Keratinocyte (primary cell): ENCODE measurements at regions not wholly inside any gene's neighbourhood (a gene's known extent, or its start where the extent isn't known, plus 50 kb on each side); places are given as distances from the start of the nearest gene placed in this dataset.

Experiments
- DNase-seq: peaks from one replicate; pipeline ENCODE4 v3.0.0-alpha.2; 2011; ENCODE audit warnings: low read depth, missing footprints, low spot score
- FAIRE-seq: peaks from 2 replicates; lab custom pipeline; 2011; peaks lifted over from hg19 to GRCh38; lab: Jason Lieb, UNC
- H2AFZ ChIP-seq: 2 replicates; pipeline ENCODE4 v1.6.0; 2012; ENCODE audit warnings: low read length, control low read depth, inconsistent platforms; ENCODE audit not compliant: control insufficient read depth
- H3K27ac ChIP-seq: 2 replicates; pipeline ENCODE4 v1.5.1; 2011; ENCODE audit warnings: low read length; ENCODE audit not compliant: control insufficient read depth, insufficient read depth
- H3K27me3 ChIP-seq: 3 replicates; pipeline ENCODE4 v1.6.0; 2011; ENCODE audit warnings: low read length; ENCODE audit not compliant: control insufficient read depth, insufficient read depth; ENCODE audit errors: extremely low read depth
- H3K36me3 ChIP-seq, 2 experiments: 2 replicates in 1 of 2; 3 replicates in 1 of 2; pipeline ENCODE4 v1.5.1; 2011; ENCODE audit warnings: low read length in 2 of 2, mild to moderate bottlenecking in 1 of 2; ENCODE audit not compliant: control insufficient read depth in 2 of 2, insufficient read depth in 2 of 2; ENCODE audit errors: extremely low read depth in 1 of 2
- H3K4me1 ChIP-seq: 3 replicates; pipeline ENCODE4 v1.5.1; 2011; ENCODE audit warnings: low read length; ENCODE audit not compliant: control insufficient read depth, insufficient read depth; ENCODE audit errors: extremely low read depth
- H3K4me2 ChIP-seq: 3 replicates; pipeline ENCODE4 v1.6.0; 2011; ENCODE audit warnings: low read depth, low read length; ENCODE audit not compliant: control insufficient read depth, insufficient read depth; ENCODE audit errors: extremely low read depth
- H3K4me3 ChIP-seq, 3 experiments: fragments of 200-600 bp in 1 of 3; sonication (generic) in 1 of 3; 2 replicates in 2 of 3; 3 replicates in 1 of 3; pipeline ENCODE4 v1.5.1; 2011 to 2016; ENCODE audit warnings: low read length in 3 of 3, mild to moderate bottlenecking in 3 of 3, control low read depth in 2 of 3, inconsistent platforms in 1 of 3, low read depth in 1 of 3, mixed read lengths in 1 of 3, mixed run types in 1 of 3, moderate library complexity in 1 of 3; ENCODE audit not compliant: control insufficient read depth in 2 of 3, insufficient read depth in 2 of 3; ENCODE audit errors: extremely low read depth in 1 of 3
- H3K79me2 ChIP-seq: 2 replicates; pipeline ENCODE4 v1.6.0; 2012; ENCODE audit warnings: low read length; ENCODE audit not compliant: control insufficient read depth, insufficient read depth
- H3K9ac ChIP-seq: 3 replicates; pipeline ENCODE4 v1.6.0; 2011; ENCODE audit warnings: low read length; ENCODE audit not compliant: control insufficient read depth, insufficient read depth; ENCODE audit errors: extremely low read depth
- H3K9me1 ChIP-seq: 3 replicates; pipeline ENCODE4 v1.6.0; 2011; ENCODE audit warnings: low read length; ENCODE audit not compliant: control insufficient read depth, insufficient read depth; ENCODE audit errors: extremely low read depth
- H3K9me3 ChIP-seq: 2 replicates; pipeline ENCODE4 v1.5.1; 2012; ENCODE audit warnings: low read depth, low read length; ENCODE audit not compliant: control insufficient read depth
- H4K20me1 ChIP-seq: 3 replicates; pipeline ENCODE4 v1.6.0; 2011; ENCODE audit warnings: low read length; ENCODE audit not compliant: control insufficient read depth, insufficient read depth; ENCODE audit errors: extremely low read depth
- CTCF ChIP-seq, 3 experiments: IDR thresholded peaks in 1 of 3; conservative IDR thresholded peaks in 1 of 3; optimal IDR thresholded peaks in 1 of 3; 2 replicates in 2 of 3; 3 replicates in 1 of 3; pipeline versions ENCODE3 to v1.5.1; 2011; ENCODE audit warnings: low read length in 3 of 3, mild to moderate bottlenecking in 3 of 3, moderate library complexity in 2 of 3, control low read depth in 1 of 3, inconsistent platforms in 1 of 3; ENCODE audit not compliant: insufficient read depth in 2 of 3; ENCODE audit errors: extremely low read depth in 1 of 3
- EZH2 ChIP-seq: IDR thresholded peaks from one replicate; pipeline ENCODE4 v1.6.1; 2012; ENCODE audit warnings: inconsistent platforms, mild to moderate bottlenecking, low read length, moderate library complexity
- dilution Hi-C: fragments of 300-500 bp; cut with MboI; formaldehyde crosslinking; loops from one replicate; pipeline ENCODE4 v1.7.0; 2020; ENCODE audit warnings: low sequenced_read_pairs; ENCODE audit not compliant: extremely low pct_ligation_motif_present

- Histone ChIP-seq H3K4me3 (no peak overlapping the region), H3K27ac (no peak overlapping the region), H3K4me2 (peak overlapping the region; percentile 24), H3K9me1 (no peaks in the 10 kb centered on the region), H2AFZ (no peak overlapping the region), H3K79me2 (no peaks in the 10 kb centered on the region), H3K27me3 (no peaks in the 10 kb centered on the region), H3K9me3 (no peaks in the 10 kb centered on the region), H3K36me3 (no peaks in the 10 kb centered on the region), H3K9ac (no peak overlapping the region), H4K20me1 (no peaks in the 10 kb centered on the region), H3K4me1 (peaks cover 13% of the 10 kb centered on the region)
- FAIRE-seq (peak; percentile 83), DNase-seq (no peak)
- TF ChIP-seq EZH2 (no peak), CTCF (optimal IDR thresholded peaks at IDR 0.05 in 1 of 3, IDR thresholded peaks at IDR 0.05 in 1 of 3, conservative IDR thresholded peaks at IDR 0.05 in 1 of 3; ENCODE audit: extremely low read depth in 1 of 3, insufficient read depth in 2 of 3, low read length in 3 of 3) (no peak)
- dilution Hi-C loops = no loop called here
Measured at GRCh38 chr21:35521852-35522505, 472.9 kb upstream of the RUNX1 start.

- Histone ChIP-seq H3K36me3 (no peaks in the 10 kb centered on the region), H3K79me2 (no peaks in the 10 kb centered on the region), H3K4me3 (no peak overlapping the region), H3K9me1 (no peaks in the 10 kb centered on the region), H3K27me3 (no peaks in the 10 kb centered on the region), H3K4me1 (peaks cover 13% of the 10 kb centered on the region), H3K9me3 (no peaks in the 10 kb centered on the region), H2AFZ (no peak overlapping the region), H4K20me1 (no peaks in the 10 kb centered on the region), H3K27ac (no peak overlapping the region), H3K4me2 (no peak overlapping the region), H3K9ac (no peak overlapping the region)
- FAIRE-seq (no peak), DNase-seq (no peak)
- no peak for TF ChIP-seq EZH2
- no peak for TF ChIP-seq CTCF (optimal IDR thresholded peaks at IDR 0.05 in 1 of 3, IDR thresholded peaks at IDR 0.05 in 1 of 3, conservative IDR thresholded peaks at IDR 0.05 in 1 of 3; ENCODE audit: extremely low read depth in 1 of 3, insufficient read depth in 2 of 3, low read length in 3 of 3)
- dilution Hi-C loops = no loop called here
Measured at GRCh38 chr21:35521293-35521692, 472.2 kb upstream of the RUNX1 start.
